ENCODE measurements at regions not wholly inside any gene's neighbourhood (a gene's known extent, or its start where the extent isn't known, plus 50 kb on each side); places are given as distances from the start of the nearest gene placed in this dataset.

DNA sequence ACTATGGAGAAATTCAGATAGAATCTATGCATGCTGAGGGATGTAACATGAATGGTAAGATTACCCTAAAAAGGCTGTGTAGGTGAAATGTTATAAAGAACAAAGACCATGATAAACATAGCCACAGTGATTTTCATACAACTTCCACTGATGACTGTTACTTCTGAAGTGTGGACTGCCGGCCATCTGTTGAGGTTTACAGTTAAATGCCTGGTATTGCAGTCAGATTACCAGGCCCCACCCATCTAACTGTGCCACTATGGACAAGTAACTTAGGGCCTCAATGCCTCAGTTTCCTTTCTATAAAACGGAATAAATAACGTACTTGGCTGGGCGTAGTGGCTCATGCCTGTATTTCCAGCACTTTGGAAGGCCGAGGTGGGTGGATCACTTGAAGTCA lies 395.6 kb downstream of the KLF12 start:
- TF ChIP-seq CTCF (IDR thresholded peaks at IDR 0.05; ENCODE audit: low read length) (no peak), EZH2 (IDR thresholded peaks at IDR 0.05; ENCODE audit: borderline replicate concordance, low read length) (no peak)
